OCI-LY1 (cell line): ENCODE measurements at regions not wholly inside any gene's neighbourhood (a gene's known extent, or its start where the extent isn't known, plus 50 kb on each side); places are given as distances from the start of the nearest gene placed in this dataset.
"Not testable (repeated sequence)": the region's sequence is repeated elsewhere in the genome, so short reads cannot be mapped to it uniquely, and the experiment has no call there.

ENCODE experiments used
- H2AFZ ChIP-seq: fragments of 200-600 bp; sonication (generic), shearing (Covaris generic); 2 replicates; pipeline ENCODE4 v1.6.0; 2014; ENCODE audit warnings: antibody characterized with exemption, mild to moderate bottlenecking, low read length
- H3F3A ChIP-seq: fragments of 200-600 bp; sonication (generic), shearing (Covaris generic); 2 replicates; pipeline ENCODE4 v1.6.0; 2014; ENCODE audit warnings: mild to moderate bottlenecking, antibody characterized with exemption, low read length, moderate library complexity; ENCODE audit not compliant: insufficient read depth
- H3K27ac ChIP-seq: fragments of 200-600 bp; sonication (generic); 2 replicates; pipeline ENCODE4 v1.5.1; 2014; ENCODE audit warnings: low read length, mixed run types, mild to moderate bottlenecking, low read depth; ENCODE audit not compliant: poor library complexity, severe bottlenecking
- H3K27me3 ChIP-seq: fragments of 200-600 bp; sonication (generic); 2 replicates; pipeline ENCODE4 v1.6.0; 2014; ENCODE audit warnings: antibody characterized with exemption, mild to moderate bottlenecking, low read length, moderate library complexity; ENCODE audit not compliant: insufficient read depth
- H3K36me3 ChIP-seq: fragments of 200-600 bp; sonication (generic); 2 replicates; pipeline ENCODE4 v1.6.1; 2014; ENCODE audit warnings: mild to moderate bottlenecking, antibody characterized with exemption, low read length, moderate library complexity, mixed read lengths; ENCODE audit not compliant: insufficient read depth
- H3K4me1 ChIP-seq: fragments of 200-600 bp; sonication (generic); 2 replicates; pipeline ENCODE4 v1.5.1; 2014; ENCODE audit warnings: mild to moderate bottlenecking, low read length, moderate library complexity; ENCODE audit not compliant: insufficient read depth, severe bottlenecking
- H3K4me2 ChIP-seq: fragments of 200-600 bp; sonication (generic), shearing (Covaris generic); 2 replicates; pipeline ENCODE4 v1.6.1; 2014; ENCODE audit warnings: low read length
- H3K4me3 ChIP-seq: fragments of 200-600 bp; sonication (generic); 2 replicates; pipeline ENCODE4 v1.5.1; 2014; ENCODE audit warnings: low read length, low read depth, mild to moderate bottlenecking, mixed read lengths; ENCODE audit not compliant: poor library complexity, severe bottlenecking
- H3K79me2 ChIP-seq: fragments of 200-600 bp; shearing (Covaris generic); 2 replicates; pipeline ENCODE4 v1.6.1; 2016; ENCODE audit warnings: mixed run types, low read length, mixed read lengths; ENCODE audit not compliant: insufficient read depth
- H3K9ac ChIP-seq: fragments of 200-600 bp; sonication (generic), shearing (Covaris generic); 2 replicates; pipeline ENCODE4 v1.6.1; 2014; ENCODE audit warnings: mild to moderate bottlenecking, low read length, mixed read lengths
- H3K9me2 ChIP-seq: fragments of 200-600 bp; sonication (generic), shearing (Covaris generic); 2 replicates; pipeline ENCODE4 v1.6.1; 2014; ENCODE audit warnings: low read depth, mild to moderate bottlenecking, low read length, mixed read lengths
- H3K9me3 ChIP-seq: fragments of 200-600 bp; shearing (Covaris generic); 2 replicates; pipeline ENCODE4 v1.6.1; 2014; ENCODE audit warnings: low read length, mixed read lengths
- H4K20me1 ChIP-seq: fragments of 200-600 bp; sonication (generic), shearing (Covaris generic); 2 replicates; pipeline ENCODE4 v1.6.0; 2016; ENCODE audit warnings: mild to moderate bottlenecking, low read length; ENCODE audit not compliant: insufficient read depth
- EZH2 ChIP-seq: fragments of 200-600 bp; sonication (generic), shearing (Covaris generic); IDR thresholded peaks from 2 replicates; pipeline ENCODE4 v1.8.0; 2017; ENCODE audit warnings: borderline replicate concordance, mixed run types, mild to moderate bottlenecking, antibody characterized with exemption, low read length, moderate library complexity, mixed read lengths
- TF ChIP-seq, protein P1 (sequence below): fragments of 200-600 bp; sonication (generic), shearing (Covaris generic); IDR thresholded peaks from 2 replicates; pipeline ENCODE4 v1.5.1; 2017; ENCODE audit warnings: mild to moderate bottlenecking, antibody characterized with exemption, low read length, moderate library complexity, mixed read lengths

DNA sequence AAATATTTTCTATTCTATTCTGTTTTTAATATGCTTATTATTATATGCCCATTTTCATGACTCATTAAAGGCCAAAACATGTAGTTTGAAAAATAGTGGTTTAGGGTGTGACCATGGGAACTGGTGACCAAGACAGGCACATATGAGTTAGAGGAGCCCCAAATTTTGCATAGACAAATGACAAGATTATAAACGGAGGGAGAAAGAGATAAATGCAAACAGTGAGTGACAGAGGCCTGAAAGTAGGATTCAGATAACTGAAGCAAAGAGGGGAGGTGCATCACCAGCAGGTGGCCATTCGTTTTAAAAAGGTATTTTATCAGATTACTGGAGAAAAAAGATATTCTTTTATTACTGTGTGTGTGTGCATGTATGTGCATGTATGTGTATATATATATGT is 391.5 kb upstream of the CHORDC1 start:
- Histone ChIP-seq H3K36me3 (no peaks in the 10 kb centered on the region), H3K4me2 (no peak overlapping the region), H3K27me3 (no peaks in the 10 kb centered on the region), H2AFZ (no peak overlapping the region), H3K9ac (no peak overlapping the region), H3F3A (no peaks in the 10 kb centered on the region), H3K9me2 (no peaks in the 10 kb centered on the region), H3K27ac (no peak overlapping the region), H3K79me2 (no peaks in the 10 kb centered on the region), H3K4me3 (no peak overlapping the region), H4K20me1 (no peaks in the 10 kb centered on the region), H3K4me1 (no peaks in the 10 kb centered on the region), H3K9me3 (no peaks in the 10 kb centered on the region)
- TF ChIP-seq EZH2: no peak
- TF ChIP-seq, protein P1, sequence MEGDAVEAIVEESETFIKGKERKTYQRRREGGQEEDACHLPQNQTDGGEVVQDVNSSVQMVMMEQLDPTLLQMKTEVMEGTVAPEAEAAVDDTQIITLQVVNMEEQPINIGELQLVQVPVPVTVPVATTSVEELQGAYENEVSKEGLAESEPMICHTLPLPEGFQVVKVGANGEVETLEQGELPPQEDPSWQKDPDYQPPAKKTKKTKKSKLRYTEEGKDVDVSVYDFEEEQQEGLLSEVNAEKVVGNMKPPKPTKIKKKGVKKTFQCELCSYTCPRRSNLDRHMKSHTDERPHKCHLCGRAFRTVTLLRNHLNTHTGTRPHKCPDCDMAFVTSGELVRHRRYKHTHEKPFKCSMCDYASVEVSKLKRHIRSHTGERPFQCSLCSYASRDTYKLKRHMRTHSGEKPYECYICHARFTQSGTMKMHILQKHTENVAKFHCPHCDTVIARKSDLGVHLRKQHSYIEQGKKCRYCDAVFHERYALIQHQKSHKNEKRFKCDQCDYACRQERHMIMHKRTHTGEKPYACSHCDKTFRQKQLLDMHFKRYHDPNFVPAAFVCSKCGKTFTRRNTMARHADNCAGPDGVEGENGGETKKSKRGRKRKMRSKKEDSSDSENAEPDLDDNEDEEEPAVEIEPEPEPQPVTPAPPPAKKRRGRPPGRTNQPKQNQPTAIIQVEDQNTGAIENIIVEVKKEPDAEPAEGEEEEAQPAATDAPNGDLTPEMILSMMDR: no peak

DNA sequence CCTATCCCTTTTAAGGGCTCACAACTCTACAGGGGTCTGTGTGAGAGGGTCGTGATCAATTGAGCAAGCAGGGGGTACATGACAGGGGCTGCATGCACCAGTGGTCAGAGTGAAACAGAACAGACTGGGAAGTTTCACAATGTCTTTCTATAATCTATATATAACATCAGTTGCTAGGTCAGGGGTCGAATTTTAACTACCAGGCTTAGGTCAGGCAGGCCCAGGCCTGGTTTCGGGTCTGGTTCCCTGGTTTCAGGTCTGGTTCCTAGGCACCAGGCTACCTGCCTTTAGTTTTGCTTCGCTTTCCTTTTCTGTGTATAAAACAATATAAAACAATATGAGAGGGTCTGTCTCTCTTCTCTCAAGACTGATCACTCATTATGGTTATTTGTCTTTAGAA is 390.2 kb upstream of the CHORDC1 start:
- not testable (repeated sequence) for H3K4me1 ChIP-seq

DNA sequence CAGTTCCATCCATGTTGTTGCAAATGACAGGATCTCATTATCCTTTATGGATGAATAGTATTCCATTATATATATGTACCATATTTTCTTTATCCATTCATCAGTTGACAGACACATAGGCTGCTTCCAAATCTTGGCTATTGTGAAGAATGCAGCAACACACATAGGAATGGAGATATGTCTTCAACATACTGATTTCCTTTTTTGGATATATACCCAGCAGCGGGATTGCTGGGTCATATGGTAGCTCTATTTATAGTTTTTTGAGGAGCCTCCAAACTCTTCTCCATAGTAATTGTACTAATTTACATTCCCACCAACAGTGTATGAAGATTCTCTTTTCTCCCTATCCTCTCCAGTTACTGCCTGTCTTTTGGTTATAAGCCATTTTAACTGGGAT is 383.9 kb upstream of the CHORDC1 start:
- no peaks in the 10 kb centered on the region for H3K36me3 ChIP-seq
- no peak overlapping the region for H2AFZ ChIP-seq
- H3K9me3 ChIP-seq: no peaks in the 10 kb centered on the region
- no peak overlapping the region for H3K9ac ChIP-seq
- no peak overlapping the region for H3K4me2 ChIP-seq
- TF ChIP-seq EZH2: no peak
- TF ChIP-seq, protein P1: no peak
- H3K9me2 ChIP-seq: no peaks in the 10 kb centered on the region
- H3F3A ChIP-seq: no peaks in the 10 kb centered on the region
- H3K27ac ChIP-seq: no peak overlapping the region
- no peaks in the 10 kb centered on the region for H3K27me3 ChIP-seq
- H3K4me3 ChIP-seq: no peak overlapping the region
- H3K4me1 ChIP-seq: no peaks in the 10 kb centered on the region
- no peaks in the 10 kb centered on the region for H4K20me1 ChIP-seq
- no peaks in the 10 kb centered on the region for H3K79me2 ChIP-seq

More for the DNA sequence above, 390.2 kb upstream of the CHORDC1 start:
- H3K36me3 ChIP-seq, H2AFZ ChIP-seq, H3K27ac ChIP-seq, H3K27me3 ChIP-seq, H3F3A ChIP-seq, H3K79me2 ChIP-seq, H3K9me3 ChIP-seq, H3K4me2 ChIP-seq, H3K9ac ChIP-seq, H3K4me3 ChIP-seq, H3K9me2 ChIP-seq, H4K20me1 ChIP-seq: not testable (repeated sequence)

DNA sequence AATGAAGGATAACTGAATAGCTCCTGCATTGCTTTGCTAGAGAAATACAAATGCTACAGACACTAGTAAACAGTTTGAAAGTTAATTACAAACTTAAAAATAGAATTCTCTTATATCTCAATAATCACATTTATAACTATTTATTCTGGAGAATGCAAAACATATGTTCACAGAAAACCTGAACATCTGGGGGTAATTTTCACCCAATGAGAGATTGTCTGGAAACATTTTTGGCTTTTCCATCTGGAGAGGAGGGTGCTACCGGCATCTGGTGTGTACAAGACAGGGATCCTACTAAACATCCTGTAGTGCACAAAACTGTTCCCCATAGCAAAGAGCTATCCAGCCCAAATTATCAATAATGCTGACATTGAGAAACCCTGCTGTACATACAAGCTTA is 378.4 kb upstream of the CHORDC1 start:
- no peaks in the 10 kb centered on the region for H3F3A ChIP-seq
- H3K9ac ChIP-seq: no peak overlapping the region
- TF ChIP-seq, protein P1: no peak
- H3K4me2 ChIP-seq: no peak overlapping the region
- no peaks in the 10 kb centered on the region for H3K36me3 ChIP-seq
- H2AFZ ChIP-seq: no peak overlapping the region
- H3K79me2 ChIP-seq: no peaks in the 10 kb centered on the region
- H3K27me3 ChIP-seq: no peaks in the 10 kb centered on the region
- H3K4me1 ChIP-seq: no peaks in the 10 kb centered on the region
- no peak overlapping the region for H3K4me3 ChIP-seq
- H3K9me2 ChIP-seq: no peaks in the 10 kb centered on the region
- H3K27ac ChIP-seq: no peak overlapping the region
- H3K9me3 ChIP-seq: no peaks in the 10 kb centered on the region
- no peaks in the 10 kb centered on the region for H4K20me1 ChIP-seq
